ENCODE measurements at regions not wholly inside any gene's neighbourhood (a gene's known extent, or its start where the extent isn't known, plus 50 kb on each side); places are given as distances from the start of the nearest gene placed in this dataset.

DNA sequence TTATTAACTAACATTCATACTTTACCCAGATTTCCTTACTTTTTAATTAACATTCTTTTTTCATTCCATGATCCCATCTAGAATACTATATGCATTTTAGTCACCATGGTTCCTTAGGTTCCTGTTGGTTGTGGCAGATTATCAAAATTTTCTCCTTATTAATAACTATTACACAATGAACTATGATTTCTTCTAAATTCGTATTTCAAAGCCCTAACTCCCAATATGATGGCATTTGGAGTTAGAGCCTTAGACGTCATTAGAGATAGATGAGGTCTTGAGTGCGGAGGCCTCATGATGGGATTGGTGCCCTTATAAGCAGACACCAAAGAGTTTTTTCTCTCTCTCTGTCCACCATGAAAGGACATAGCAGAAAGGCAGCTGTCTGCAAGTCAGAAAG lies 485.4 kb downstream of the TLR4 start:
- Histone ChIP-seq H3K9me3 (no peaks in the 10 kb centered on the region), H3K27ac (no peak overlapping the region), H3K36me3 (no peaks in the 10 kb centered on the region), H3K27me3 (no peaks in the 10 kb centered on the region), H3K4me3 (no peak overlapping the region), H3K4me1 (no peaks in the 10 kb centered on the region)
- intact Hi-C loops (cut with DNase I; ENCODE audit: low total_unique reads), result no loop called here
- DNase-seq, result no peak
- TF ChIP-seq POLR2A (IDR thresholded peaks at IDR 0.05) (no peak), CTCF (IDR thresholded peaks at IDR 0.05) (no peak)

DNA sequence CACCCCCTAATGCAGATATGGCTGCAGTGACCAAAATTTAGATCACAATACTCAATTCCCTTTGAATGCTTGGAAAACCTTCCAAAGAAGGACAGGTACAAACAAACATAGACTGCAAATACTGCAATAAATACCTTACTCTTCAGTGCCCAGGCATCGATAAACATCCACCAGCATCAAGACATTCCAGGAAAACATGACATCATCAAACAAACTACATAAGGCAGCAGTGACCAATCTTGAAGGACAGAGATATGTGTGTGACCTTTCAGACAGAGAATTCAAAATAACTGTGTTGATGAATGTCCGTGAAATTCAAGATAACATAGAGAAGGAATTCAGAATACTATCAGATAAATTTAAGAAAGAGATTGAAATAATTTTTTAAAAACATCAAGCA lies 488.6 kb downstream of the TLR4 start:
- H3K4me3 ChIP-seq, result no peak overlapping the region
- DNase-seq, result no peak
- H3K9me3 ChIP-seq, result no peaks in the 10 kb centered on the region
- intact Hi-C loops (cut with DNase I; ENCODE audit: low total_unique reads), result no loop called here
- H3K4me1 ChIP-seq, result no peaks in the 10 kb centered on the region
- no peaks in the 10 kb centered on the region for H3K27me3 ChIP-seq
- no peak overlapping the region for H3K27ac ChIP-seq
- H3K36me3 ChIP-seq, result no peaks in the 10 kb centered on the region
- TF ChIP-seq CTCF (IDR thresholded peaks at IDR 0.05), result no peak
- no peak for TF ChIP-seq POLR2A (IDR thresholded peaks at IDR 0.05)

DNA sequence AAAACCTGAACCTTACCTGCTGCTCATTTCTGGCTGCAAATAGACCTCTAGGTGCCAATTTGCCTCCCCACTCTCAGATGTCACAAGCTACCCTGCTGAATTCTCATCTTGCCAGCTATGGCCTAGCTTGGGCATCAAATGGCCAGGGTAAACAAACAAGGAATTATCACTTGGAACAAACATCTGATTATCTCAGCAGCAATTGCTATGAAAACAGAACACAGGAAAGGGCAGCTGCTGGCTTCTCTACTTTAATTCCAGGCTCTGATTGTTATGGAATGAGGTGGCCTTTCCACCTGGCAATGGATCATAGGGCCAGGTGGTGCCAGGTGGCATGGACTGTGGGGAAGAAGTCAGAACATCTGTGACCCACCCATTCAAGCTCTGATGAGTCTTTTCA lies 505.1 kb downstream of the TLR4 start:
- no peak overlapping the region for H3K27ac ChIP-seq
- intact Hi-C loops (cut with DNase I; ENCODE audit: low total_unique reads), result no loop called here
- H3K27me3 ChIP-seq, result no peaks in the 10 kb centered on the region
- no peaks in the 10 kb centered on the region for H3K4me1 ChIP-seq
- H3K4me3 ChIP-seq, result no peak overlapping the region
- H3K36me3 ChIP-seq, result no peaks in the 10 kb centered on the region
- DNase-seq, result no peak
- H3K9me3 ChIP-seq, result no peaks in the 10 kb centered on the region
- no peak for TF ChIP-seq CTCF (IDR thresholded peaks at IDR 0.05)
- no peak for TF ChIP-seq POLR2A (IDR thresholded peaks at IDR 0.05)

DNA sequence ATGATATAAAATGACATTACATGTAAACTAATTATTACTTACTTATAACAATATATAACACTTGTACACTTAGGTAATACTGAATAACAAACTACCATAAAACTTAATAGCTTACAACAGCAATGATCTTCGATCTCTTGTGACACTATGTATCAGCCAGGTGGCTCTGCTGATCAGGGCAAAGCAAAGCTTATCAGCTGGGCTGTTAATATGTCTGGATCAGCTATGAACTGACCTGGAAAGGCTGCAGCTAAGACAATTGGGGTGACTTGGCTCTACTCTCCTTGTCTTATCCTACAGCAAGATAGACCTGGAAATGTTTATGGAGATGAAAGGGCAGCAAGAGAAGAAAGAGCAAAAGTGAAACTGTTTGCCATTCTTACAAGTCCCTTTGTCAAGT lies 511.3 kb downstream of the TLR4 start:
- no peak for TF ChIP-seq CTCF (IDR thresholded peaks at IDR 0.05)
- TF ChIP-seq POLR2A (IDR thresholded peaks at IDR 0.05), result no peak
- H3K4me1 ChIP-seq, result no peaks in the 10 kb centered on the region
- intact Hi-C loops (cut with DNase I; ENCODE audit: low total_unique reads), result no loop called here
- DNase-seq, result no peak
- no peaks in the 10 kb centered on the region for H3K36me3 ChIP-seq
- no peak overlapping the region for H3K4me3 ChIP-seq
- H3K27ac ChIP-seq, result no peak overlapping the region
- H3K9me3 ChIP-seq, result no peaks in the 10 kb centered on the region
- no peaks in the 10 kb centered on the region for H3K27me3 ChIP-seq

DNA sequence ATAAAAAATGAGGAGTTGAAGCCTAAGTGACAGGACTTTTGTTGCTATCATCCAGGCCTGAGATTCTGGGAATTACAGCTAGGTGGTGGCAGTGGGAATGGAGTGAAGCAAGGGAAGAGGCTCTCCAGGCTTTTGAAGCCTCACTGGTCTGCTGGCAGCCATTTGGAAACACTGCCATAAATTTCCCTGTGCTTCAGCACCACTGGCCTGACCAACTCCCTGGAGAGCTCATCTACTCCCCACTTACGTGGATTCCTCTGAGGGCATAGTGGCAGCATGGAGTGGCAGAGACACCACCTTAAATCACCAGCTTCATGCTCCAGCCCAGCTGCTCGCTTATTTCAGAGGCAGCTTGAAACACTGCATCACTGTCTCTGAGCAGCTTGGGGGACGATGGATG lies 518.2 kb downstream of the TLR4 start:
- Histone ChIP-seq H3K4me3 (no peak overlapping the region), H3K4me1 (no peaks in the 10 kb centered on the region), H3K27ac (no peak overlapping the region), H3K9me3 (no peaks in the 10 kb centered on the region), H3K27me3 (no peaks in the 10 kb centered on the region), H3K36me3 (no peaks in the 10 kb centered on the region)
- TF ChIP-seq POLR2A (IDR thresholded peaks at IDR 0.05) (no peak), CTCF (IDR thresholded peaks at IDR 0.05) (no peak)
- intact Hi-C loops (cut with DNase I; ENCODE audit: low total_unique reads), result no loop called here
- DNase-seq, result no peak
